ENCODE measurements at regions not wholly inside any gene's neighbourhood (a gene's known extent, or its start where the extent isn't known, plus 50 kb on each side); places are given as distances from the start of the nearest gene placed in this dataset.
"Not testable (repeated sequence)": the region's sequence is repeated elsewhere in the genome, so short reads cannot be mapped to it uniquely, and the experiment has no call there.

DNA sequence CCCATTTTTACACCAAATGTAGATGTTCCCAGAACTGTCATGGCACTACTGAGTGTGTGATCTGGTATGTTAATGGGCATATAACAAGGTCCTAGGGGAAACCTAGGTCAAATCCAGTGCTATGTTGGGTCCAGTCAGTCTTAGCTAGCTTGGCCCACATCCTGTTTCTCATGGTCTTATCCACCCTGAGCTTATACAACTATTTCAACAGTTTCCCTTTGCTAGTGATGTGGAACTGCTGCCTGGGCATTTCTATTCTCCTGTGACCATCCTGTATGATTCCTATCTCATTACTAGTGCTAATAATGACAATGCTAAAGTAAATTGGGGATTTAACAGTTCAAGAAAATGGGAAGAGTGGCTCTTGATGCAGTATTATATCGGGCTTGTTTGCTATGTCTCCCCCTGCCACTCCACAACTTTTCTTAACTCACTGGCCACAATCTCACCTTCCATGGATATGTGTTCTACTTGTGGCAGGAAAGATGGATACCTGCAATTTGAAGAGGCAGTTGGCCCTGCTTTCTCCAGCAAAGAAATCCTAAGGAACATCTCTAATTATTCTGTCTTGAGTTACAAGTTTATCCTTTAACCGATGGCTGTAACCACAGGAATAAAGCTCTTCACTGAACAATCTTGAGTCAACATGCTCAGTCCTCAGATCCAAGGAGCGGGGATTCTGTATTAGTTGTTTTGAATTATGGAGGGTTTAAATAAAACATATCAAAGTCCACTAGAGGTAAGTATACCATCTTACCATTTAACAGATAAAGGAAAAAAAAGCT lies 707.8 kb downstream of the XPNPEP1 start:
- H3K4me3 ChIP-seq (ENCODE audit: low read depth, low read length) = no peak overlapping the region

DNA sequence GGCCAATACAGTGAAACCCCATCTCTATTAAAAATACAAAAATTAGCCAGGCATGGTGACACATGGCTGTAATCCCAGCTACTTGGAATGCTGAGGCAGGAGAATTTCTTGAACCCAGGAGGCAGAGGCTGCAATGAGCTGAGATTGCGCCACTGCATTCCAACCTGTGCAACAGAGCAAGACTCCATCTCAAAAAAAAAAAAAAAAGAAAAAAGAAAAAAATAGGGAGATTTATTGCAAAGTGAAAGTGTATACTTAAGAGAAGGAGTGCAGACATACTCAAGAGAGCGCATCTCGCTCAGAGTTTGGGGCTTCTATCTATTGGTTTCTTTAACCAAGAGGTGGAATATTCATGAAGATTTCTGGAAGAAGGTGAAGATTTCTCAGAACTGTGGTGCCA lies 708.4 kb downstream of the XPNPEP1 start:
- not testable (repeated sequence) for H3K4me3 ChIP-seq (ENCODE audit: low read depth, low read length)

DNA sequence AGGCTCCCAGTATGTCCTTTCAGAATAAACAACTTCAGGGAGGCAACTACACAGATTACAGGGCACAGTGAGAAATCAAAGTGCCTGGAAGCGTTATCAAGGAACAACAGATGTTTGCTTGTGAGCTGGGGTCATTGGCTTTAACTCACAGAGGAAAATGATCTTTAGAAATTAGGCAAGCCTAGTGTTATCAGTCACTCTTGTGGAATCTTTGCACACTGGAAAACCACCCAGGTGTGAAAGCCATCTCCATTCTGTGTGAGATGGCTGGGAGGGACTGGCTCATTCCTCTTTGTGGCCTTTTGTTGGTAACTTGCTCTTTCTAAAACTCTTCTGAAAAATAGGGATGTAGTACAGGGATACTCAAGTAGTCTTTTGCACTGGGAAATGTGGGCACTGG lies 716.0 kb downstream of the XPNPEP1 start:
- H3K4me3 ChIP-seq (ENCODE audit: low read depth, low read length) = no peak overlapping the region

DNA sequence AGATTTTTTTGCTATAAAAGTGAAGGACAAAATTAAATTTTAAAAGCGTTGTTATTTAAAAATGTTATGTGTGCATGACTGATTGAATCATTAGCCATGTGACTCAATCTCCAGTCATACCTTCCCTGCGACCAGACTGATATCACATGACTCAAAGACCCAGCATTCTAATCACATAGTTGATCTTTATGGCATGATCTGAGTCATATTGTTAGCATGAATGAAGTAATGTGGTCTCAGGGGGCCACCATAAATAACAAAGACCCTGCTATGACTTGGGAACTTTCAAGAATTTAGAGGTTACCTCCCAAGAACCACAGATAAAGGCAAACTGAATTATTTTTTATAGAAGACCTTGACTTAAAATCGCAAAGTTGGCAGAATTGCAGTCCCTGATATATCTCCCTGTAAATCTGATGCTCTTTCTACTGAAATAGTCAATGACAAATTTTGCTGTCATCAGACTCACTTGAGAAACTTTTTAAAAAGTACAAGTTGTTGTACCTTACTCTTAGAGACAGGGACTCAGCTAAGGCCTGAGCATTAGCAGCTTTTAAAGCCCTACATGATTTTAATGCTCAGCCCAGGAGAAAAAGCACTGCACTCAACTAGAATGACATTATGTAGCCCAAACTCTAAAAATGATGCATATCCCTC lies 717.3 kb downstream of the XPNPEP1 start:
- H3K4me3 ChIP-seq (ENCODE audit: low read depth, low read length) = no peak overlapping the region

DNA sequence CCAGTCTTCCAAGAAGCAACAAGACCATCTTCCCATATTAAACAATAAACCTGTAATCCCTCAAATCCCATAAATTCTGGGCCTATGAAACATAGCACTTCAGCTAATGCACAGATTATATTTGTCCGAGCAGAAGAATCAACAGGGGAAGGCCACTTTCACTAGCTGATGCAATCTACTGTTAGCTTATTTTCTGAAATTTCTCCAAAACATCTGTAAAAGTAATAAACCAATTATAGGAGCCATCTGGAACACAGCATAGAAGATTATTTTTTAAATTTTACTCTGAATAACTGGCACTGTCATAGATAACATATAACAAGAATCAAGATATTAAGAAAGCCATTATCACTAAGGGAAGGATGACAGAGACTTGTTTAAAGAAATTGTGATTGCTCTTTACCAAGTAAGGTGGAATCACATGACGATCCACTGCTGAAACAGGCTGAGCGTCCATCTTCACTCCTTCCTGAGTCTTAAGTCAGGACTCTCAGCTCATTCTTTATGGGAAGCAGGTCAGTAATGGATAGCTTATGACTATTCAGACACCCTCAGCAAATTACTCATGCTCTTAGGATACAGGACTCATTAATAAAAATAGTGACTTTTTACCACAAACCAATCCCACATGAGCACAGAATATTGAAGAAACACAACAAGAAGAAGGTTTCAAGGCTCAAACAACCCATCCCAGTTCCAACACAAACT lies 719.5 kb downstream of the XPNPEP1 start:
- no peak overlapping the region for H3K4me3 ChIP-seq (ENCODE audit: low read depth, low read length)

DNA sequence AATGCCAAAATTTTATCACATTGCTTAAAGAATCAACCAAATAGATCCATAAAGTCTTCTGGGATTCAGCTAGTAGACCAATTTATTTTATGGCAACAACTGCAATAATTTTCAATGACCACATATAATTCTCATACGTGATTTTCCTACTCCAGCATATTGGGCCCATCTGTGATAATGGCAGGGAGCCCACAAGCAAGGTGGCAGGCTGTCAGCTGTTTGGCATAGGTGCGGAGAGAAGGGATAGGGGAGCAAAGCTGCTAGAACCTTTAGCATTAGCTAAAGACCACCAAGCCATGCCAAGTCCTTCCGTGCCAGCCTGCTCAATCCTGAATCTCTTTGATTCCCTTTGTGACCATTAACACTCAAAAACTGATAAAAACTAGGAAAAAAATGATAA lies 721.2 kb downstream of the XPNPEP1 start:
- H3K4me3 ChIP-seq (ENCODE audit: low read depth, low read length) = no peak overlapping the region

DNA sequence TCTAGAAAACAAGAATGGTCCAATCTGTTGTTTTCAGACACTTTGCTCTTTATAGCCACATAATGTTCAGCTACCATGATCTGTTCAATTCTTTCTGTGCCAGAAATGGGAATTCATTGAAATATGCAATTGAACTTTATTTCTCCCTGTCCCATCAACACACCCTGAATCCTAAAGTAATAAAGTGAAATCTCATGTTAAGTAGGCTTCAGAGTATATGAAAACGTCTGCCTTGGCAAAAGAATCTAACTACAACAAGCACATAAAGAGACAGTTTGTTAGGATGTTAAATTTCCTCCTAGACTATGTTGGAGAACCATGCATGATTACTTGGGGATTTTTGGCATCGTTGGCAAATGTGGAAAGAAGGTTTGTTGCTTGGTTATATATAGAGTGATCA lies 722.7 kb downstream of the XPNPEP1 start:
- H3K4me3 ChIP-seq (ENCODE audit: low read depth, low read length) = no peak overlapping the region

DNA sequence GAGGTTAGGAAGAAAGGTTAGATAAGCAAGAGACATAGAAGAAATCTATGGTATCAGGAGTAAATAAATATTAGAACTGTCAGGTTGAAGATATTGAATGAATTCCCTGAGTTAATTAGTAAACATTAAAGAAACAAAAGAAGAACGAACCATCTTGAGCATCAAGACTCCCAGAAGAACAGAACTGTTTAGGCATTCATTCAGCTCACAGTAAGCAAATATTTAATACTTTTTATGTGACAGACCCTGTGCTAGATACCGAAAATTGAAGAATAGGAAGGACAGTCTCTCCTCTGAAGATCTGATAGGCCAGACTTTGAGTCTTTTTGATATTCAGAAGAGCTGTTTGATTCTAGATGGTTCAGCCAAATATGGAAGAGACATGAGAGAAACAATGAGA lies 731.5 kb downstream of the XPNPEP1 start:
- no peak overlapping the region for H3K4me3 ChIP-seq (ENCODE audit: low read depth, low read length)

DNA sequence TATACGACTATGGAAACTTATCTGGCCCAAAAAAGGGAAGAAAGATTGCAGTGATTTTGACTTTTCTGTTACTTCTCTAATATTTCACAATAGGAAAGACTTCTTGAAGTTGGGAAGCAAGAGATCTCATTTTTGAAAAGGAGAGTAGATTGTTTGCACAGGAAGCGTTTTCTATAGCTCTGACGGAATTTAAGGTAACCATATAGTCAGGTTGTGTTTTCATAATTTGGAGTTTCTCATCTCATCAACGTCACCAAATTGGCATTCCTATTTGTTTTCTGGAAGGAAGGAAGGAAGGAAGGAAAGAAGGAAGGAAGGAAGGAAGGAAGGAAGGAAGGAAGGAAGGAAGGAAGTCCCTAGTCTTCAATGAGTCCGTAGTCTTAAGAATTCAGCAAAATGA lies 732.0 kb downstream of the XPNPEP1 start:
- H3K4me3 ChIP-seq (ENCODE audit: low read depth, low read length) = no peak overlapping the region

DNA sequence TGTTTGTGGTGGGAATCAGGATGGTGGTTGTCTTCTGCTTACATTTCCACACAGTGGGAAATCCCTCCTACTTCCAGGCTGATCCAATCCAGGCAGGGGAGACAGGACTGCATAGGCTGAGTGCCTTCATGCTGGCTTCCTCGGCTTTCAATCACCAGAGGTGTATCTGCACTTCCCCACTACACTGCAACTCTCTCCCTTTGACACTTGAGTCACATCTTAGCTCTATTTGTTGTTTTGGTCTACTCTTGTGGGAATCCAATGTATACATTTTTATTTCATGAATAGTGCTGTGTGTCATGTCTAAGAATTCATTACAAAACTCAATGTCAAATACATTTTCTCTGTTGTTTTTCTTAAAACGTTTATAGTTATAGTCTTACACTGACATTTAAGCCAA lies 735.6 kb downstream of the XPNPEP1 start:
- no peak overlapping the region for H3K4me3 ChIP-seq (ENCODE audit: low read depth, low read length)

DNA sequence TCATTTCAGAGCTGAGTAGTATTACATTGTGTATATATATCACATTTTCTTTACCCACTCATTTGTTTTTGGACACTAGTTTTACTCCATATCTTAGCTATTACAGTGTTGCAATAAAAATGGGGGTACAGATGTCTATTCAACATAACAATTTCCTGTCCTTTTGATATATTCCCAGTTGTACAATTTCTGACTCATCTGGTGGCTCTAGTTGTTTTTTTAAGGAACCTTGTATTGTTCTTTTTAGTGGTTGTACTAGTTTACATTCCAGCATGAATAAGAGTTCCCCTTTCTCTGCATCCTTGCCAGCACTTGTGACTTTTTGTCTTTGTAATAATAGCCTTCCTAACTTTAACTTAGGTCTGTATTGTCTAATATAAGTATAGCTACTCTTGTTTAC lies 739.9 kb downstream of the XPNPEP1 start:
- H3K4me3 ChIP-seq (ENCODE audit: low read depth, low read length) = no peak overlapping the region

DNA sequence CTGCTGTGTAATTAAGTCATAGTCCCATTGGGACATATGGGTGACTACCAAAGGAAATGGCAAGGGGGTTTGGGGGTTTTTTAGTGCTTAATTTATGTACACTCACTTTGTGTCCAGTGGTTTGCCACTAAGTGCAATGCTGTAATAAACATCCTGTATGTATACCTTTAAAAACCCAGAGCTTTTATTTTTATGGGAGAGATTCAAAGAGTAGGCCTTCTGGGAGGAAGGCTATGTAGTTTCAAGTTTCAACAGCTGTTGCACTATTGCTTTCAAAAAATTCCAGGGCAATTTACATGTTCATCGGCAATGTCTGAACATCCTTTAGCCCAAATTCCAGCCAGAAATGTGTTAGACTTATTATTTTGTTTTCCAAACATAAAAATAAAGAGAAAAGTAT lies 744.7 kb downstream of the XPNPEP1 start:
- no peak overlapping the region for H3K4me3 ChIP-seq (ENCODE audit: low read depth, low read length)

DNA sequence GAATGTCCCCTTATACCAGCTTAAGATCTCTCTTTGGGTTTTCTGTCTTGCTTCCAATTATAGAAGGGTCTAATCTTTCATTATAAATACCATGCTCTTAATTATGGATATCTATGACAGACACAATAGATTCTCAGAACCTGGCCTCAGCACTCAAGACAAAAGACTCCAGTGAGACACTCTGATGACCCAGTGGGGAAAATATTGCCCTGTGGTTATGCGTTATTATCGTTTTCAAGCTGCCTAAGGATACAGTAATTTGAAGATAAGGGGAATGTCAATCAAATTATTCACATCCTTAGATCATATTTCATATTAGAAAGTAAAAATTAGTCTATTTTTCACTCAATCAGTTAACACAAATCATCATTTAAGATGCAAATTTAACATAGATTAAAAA lies 748.8 kb downstream of the XPNPEP1 start:
- H3K4me3 ChIP-seq (ENCODE audit: low read depth, low read length) = no peak overlapping the region

DNA sequence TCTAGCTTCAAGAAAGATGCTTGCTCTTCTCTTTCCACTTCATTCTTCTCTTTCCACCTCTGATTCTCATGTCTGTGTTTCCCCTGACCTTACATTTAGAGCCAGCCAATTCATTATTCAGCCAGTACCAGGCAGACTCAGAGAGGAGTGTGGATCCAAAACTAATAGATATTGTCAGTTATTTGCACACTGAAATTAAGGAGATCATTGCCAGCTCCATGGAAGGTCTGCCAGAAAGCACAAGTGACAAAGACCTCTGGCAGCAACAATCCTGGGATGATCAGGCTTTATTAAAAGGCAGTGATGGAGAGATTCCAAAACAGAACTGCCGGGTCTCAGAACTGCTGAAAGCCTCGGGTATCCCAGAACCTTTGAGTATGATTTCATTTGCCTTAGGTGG lies 749.4 kb downstream of the XPNPEP1 start:
- H3K4me3 ChIP-seq (ENCODE audit: low read depth, low read length) = no peak overlapping the region

DNA sequence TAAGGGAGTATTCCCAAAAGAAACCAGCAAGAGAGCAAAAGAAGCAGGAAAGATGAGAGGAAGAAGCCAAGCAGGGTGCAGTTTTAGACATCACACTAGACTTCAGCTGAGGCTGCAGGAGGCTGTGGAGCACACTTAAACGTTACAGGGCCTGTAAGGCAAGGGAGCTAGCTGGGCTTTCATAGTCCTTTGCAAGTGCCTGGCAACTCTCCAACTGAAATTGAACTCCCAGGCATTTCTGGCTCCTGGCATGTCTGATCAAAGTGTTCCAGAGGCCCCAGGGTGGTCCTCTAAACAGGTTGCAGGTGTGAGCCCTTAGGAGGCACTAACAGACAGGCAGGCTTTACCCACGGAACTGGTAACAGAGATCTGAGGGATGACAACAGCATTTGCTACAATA lies 750.2 kb downstream of the XPNPEP1 start:
- no peak overlapping the region for H3K4me3 ChIP-seq (ENCODE audit: low read depth, low read length)

DNA sequence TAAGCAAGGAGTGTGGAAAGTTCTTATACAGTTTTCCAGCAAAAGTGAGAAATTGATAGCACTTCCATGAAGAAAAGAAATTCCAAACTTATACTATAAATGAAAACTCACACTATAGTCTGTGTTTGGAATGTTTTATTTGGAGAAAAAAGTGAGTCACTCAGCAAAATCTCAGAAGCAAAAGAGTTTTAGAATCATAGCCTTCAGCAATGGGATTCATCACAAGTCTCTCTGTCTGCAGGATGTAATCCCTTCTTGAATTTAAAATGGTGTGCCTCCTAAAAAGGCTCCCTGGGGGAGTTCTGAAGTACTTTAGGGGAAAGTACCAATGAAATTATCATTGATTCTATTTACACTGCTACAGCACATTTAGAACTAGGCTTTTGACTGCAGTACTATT lies 756.4 kb downstream of the XPNPEP1 start:
- H3K4me3 ChIP-seq (ENCODE audit: low read depth, low read length) = no peak overlapping the region

DNA sequence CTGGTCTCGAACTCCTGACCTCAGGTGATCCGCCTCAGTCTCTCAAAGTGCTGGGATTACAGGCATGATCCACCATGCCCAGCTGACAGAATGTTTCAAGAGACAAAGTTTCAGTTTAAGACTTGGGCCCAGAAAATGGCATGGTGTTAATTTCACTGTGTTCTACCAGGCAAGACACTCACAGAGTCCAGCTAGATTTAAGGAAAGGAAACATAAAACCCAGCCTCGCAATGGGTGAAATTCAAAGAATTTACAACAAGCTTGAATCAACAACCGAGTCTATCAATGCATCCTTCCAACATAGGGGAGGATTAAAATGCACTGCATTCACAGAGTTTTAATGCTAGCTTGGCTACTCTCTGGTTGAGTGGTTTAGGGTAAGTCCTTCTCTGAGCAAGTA lies 764.0 kb downstream of the XPNPEP1 start:
- H3K4me3 ChIP-seq (ENCODE audit: low read depth, low read length) = no peak overlapping the region

DNA sequence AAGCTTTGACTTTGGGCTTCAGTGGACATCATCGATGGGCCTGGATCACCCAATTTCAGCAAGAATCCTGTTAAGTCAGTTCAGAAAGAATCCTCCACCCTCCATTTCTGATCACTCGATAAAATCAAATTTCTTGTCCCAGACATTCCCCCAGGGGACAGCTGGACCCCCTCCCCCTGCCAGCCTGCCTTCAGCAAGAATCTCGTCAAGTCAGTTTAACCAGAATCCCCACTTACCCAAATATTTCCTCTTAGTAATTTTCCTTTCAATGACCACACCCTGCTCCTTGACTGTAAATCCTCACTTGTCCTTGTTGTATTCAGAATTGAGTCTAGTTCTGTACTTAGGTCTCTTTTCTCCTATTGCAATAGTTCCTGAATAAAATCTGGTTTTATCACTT lies 766.9 kb downstream of the XPNPEP1 start:
- no peak overlapping the region for H3K4me3 ChIP-seq (ENCODE audit: low read depth, low read length)

DNA sequence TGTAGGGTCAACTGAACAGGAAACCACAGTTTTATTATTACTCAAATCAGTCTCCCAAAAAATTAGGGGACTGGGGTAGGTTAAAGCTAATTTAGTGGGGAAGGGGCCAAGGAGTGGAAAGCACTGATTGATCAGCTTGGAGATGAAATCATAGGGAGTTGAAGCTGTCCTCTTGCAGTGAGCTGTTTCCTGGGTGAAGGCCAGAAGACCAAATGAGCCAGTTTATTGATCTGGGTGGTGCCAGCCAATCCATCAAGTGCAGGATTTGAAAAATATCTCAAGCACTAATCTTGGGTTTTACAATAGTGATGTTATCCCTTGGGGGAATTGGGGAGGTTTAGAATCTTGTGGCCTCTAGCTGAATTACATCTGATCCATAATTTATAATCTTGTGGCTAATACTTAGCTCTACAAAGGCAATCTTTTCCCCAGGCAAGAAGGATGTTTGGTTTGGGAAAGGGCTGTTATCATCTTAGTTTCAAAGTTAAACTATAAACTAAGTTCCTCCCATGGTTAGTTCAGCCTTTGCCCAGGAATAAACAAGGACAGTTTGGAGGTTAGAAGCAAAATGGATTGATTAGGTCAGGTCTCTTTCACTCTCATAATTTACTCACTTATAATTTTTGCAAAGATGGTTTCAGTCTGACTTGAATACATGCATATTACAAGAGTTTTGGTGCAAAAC lies 773.5 kb downstream of the XPNPEP1 start:
- H3K4me3 ChIP-seq (ENCODE audit: low read depth, low read length) = no peak overlapping the region

DNA sequence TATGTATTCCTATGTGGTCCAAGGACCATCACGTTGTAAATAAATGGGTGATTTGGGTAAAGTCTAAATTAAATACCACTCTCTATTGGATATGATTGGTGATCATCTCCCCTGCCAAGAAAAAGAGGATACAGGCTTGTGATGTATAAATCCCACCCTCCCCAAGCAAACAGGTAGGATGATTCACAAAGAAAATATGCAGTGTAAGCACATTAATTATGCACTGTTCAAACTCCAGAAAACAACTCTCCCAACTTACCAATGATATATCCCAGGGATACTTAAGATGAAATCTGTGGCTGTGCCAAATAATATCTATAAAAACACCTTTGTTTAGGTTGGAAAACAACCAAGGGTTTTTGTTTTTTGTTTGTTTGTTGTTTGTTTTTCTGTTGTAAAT lies 795.9 kb downstream of the XPNPEP1 start:
- H3K4me3 ChIP-seq (ENCODE audit: low read depth, low read length) = no peak overlapping the region

DNA sequence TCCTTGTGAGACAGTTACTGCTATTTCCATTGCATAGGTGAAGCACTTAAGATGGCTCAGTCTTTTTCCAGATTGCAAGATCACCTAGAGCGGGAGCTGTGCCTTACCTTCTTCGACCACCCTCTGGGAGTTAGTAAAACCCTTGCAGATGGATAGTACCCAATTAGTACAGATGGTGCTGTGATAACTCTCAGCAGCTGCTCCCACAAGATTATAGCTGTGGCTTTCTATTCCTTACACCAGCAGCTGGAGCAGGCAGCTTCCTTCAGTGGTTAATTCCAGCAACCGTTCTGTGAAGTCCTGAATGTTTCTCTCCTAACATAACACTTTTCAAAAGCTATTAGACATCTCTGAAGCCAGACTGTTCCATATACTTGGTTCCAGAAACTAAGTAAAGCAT lies 796.8 kb downstream of the XPNPEP1 start:
- no peak overlapping the region for H3K4me3 ChIP-seq (ENCODE audit: low read depth, low read length)

DNA sequence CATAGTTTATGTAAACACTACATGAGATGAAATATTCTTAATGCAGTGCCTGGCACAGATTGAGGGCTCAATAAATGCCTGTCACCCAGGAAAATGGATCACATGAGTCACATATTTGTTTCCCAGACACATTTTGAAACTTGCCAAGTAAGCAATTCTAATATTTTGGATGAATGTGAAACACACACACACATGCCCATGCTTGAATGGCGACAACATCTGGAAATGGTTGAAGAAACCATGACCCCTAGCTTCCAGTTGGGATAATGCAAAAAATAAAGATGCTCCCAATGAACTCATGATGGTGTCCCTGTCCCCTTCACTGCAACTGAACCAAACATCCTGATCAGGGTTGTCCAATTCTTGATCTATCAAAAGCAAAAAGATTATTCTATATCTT lies 797.3 kb downstream of the XPNPEP1 start:
- H3K4me3 ChIP-seq (ENCODE audit: low read depth, low read length) = no peak overlapping the region

Measured in iPS-11a (cell line).